Neural crest cell (in vitro differentiated cells): ENCODE measurements at regions not wholly inside any gene's neighbourhood (a gene's known extent, or its start where the extent isn't known, plus 50 kb on each side); places are given as distances from the start of the nearest gene placed in this dataset.
"Not testable (repeated sequence)": the region's sequence is repeated elsewhere in the genome, so short reads cannot be mapped to it uniquely, and the experiment has no call there.

Experiments used
- DNase-seq: peaks from one replicate; pipeline ENCODE4 v3.0.0; 2021; ENCODE audit warnings: low read depth, mixed read lengths, low spot score
- H3K27ac Mint-ChIP-seq: one replicate; pipeline ENCODE4 v1.8.0; 2021; ENCODE audit warnings: mild to moderate bottlenecking, mixed read lengths; ENCODE audit not compliant: unreplicated experiment
- H3K27me3 Mint-ChIP-seq: 2 replicates; pipeline ENCODE4 v1.8.0; 2021; ENCODE audit warnings: low read depth, mild to moderate bottlenecking, mixed read lengths
- H3K36me3 Mint-ChIP-seq: 2 replicates; pipeline ENCODE4 v1.8.0; 2021; ENCODE audit warnings: low read depth, mild to moderate bottlenecking, mixed read lengths
- H3K4me1 Mint-ChIP-seq: 2 replicates; pipeline ENCODE4 v1.8.0; 2021; ENCODE audit warnings: mixed read lengths
- H3K4me3 Mint-ChIP-seq: one replicate; pipeline ENCODE4 v1.8.0; 2021; ENCODE audit warnings: mild to moderate bottlenecking, mixed read lengths
- H3K9me3 Mint-ChIP-seq: 2 replicates; pipeline ENCODE4 v1.8.0; 2021; ENCODE audit warnings: mixed read lengths
- CTCF ChIP-seq: fragments of 200-600 bp; sonication (generic); conservative IDR thresholded peaks from 2 replicates; pipeline ENCODE4 v1.5.0; 2021; ENCODE audit warnings: antibody characterized with exemption, mild to moderate bottlenecking

GRCh38 chr5:32859211-32859641 lies 148.1 kb downstream of the NPR3 start:
- TF ChIP-seq CTCF: no peak
- Mint-ChIP-seq H3K27ac (no peak overlapping the region), H3K4me3 (no peak overlapping the region), H3K4me1 (no peaks in the 10 kb centered on the region), H3K36me3 (peaks cover 11% of the 10 kb centered on the region), H3K9me3 (peaks cover 20% of the 10 kb centered on the region), H3K27me3 (peaks cover 4% of the 10 kb centered on the region)
- DNase-seq: no peak

- H3K36me3 Mint-ChIP-seq: no peaks in the 10 kb centered on the region
- no peaks in the 10 kb centered on the region for H3K27me3 Mint-ChIP-seq
- DNase-seq: no peak
- peaks cover 4% of the 10 kb centered on the region for H3K4me1 Mint-ChIP-seq
- no peak overlapping the region for H3K27ac Mint-ChIP-seq
- no peak overlapping the region for H3K4me3 Mint-ChIP-seq
- TF ChIP-seq CTCF: no peak
- H3K9me3 Mint-ChIP-seq: peaks cover 4% of the 10 kb centered on the region
Measured at GRCh38 chr5:32865475-32865874, 154.4 kb downstream of the NPR3 start.

GRCh38 chr5:32866138-32866537 lies 155.0 kb downstream of the NPR3 start:
- Mint-ChIP-seq H3K27ac (no peak overlapping the region), H3K9me3 (peaks cover 3% of the 10 kb centered on the region)
- TF ChIP-seq CTCF: no peak

GRCh38 chr5:32869216-32869615 lies 158.1 kb downstream of the NPR3 start:
- Mint-ChIP-seq H3K4me1 (peaks cover 8% of the 10 kb centered on the region), H3K27ac (no peak overlapping the region), H3K36me3 (peaks cover 4% of the 10 kb centered on the region), H3K27me3 (no peaks in the 10 kb centered on the region), H3K9me3 (peaks cover 12% of the 10 kb centered on the region), H3K4me3 (no peak overlapping the region)
- DNase-seq: no peak
- no peak for TF ChIP-seq CTCF

More at GRCh38 chr5:32866138-32866537, 155.0 kb downstream of the NPR3 start:
- H3K36me3 Mint-ChIP-seq: no peaks in the 10 kb centered on the region
- no peaks in the 10 kb centered on the region for H3K27me3 Mint-ChIP-seq
- H3K4me3 Mint-ChIP-seq: no peak overlapping the region
- H3K4me1 Mint-ChIP-seq: peaks cover 6% of the 10 kb centered on the region
- no peak for DNase-seq

- no peak for DNase-seq
- no peak for TF ChIP-seq CTCF
- H3K36me3 Mint-ChIP-seq: peaks cover 6% of the 10 kb centered on the region
- H3K27ac Mint-ChIP-seq: no peak overlapping the region
- H3K9me3 Mint-ChIP-seq: peaks cover 14% of the 10 kb centered on the region
- H3K4me1 Mint-ChIP-seq: no peaks in the 10 kb centered on the region
- H3K27me3 Mint-ChIP-seq: no peaks in the 10 kb centered on the region
- no peak overlapping the region for H3K4me3 Mint-ChIP-seq
Measured at GRCh38 chr5:32876791-32877190, 165.7 kb downstream of the NPR3 start.

- not testable (repeated sequence) for H3K4me3 Mint-ChIP-seq, H3K36me3 Mint-ChIP-seq, DNase-seq, H3K27ac Mint-ChIP-seq, H3K27me3 Mint-ChIP-seq, H3K4me1 Mint-ChIP-seq
- H3K9me3 Mint-ChIP-seq: peaks cover 17% of the 10 kb centered on the region
Measured at GRCh38 chr5:32879364-32879763, 168.2 kb downstream of the NPR3 start.
